Trophoblast cell (in vitro differentiated cells and primary cell): ENCODE measurements at regions not wholly inside any gene's neighbourhood (a gene's known extent, or its start where the extent isn't known, plus 50 kb on each side); places are given as distances from the start of the nearest gene placed in this dataset.
A peak's percentile ranks its signal among the peaks of the same experiment; 100 is the strongest.

Source experiments
- DNase-seq, 2 donors: peaks; one replicate each; pipeline ENCODE4 v3.0.0-alpha.2; 2016
- H2AFZ ChIP-seq: 2 replicates; pipeline ENCODE4 v1.6.1; 2013; ENCODE audit warnings: low read length, moderate library complexity, mild to moderate bottlenecking; ENCODE audit not compliant: insufficient read depth, poor library complexity
- H2AK5ac ChIP-seq: 2 replicates; pipeline ENCODE4 v1.6.1; 2013; ENCODE audit warnings: mild to moderate bottlenecking, low read length
- H2BK120ac ChIP-seq: 2 replicates; pipeline ENCODE4 v1.6.1; 2013; ENCODE audit warnings: low read length, mild to moderate bottlenecking, moderate library complexity; ENCODE audit not compliant: insufficient read depth, poor library complexity
- H2BK12ac ChIP-seq: 2 replicates; pipeline ENCODE4 v1.6.1; 2013; ENCODE audit warnings: mild to moderate bottlenecking, low read length, moderate library complexity
- H2BK5ac ChIP-seq: 2 replicates; pipeline ENCODE4 v1.6.1; 2013; ENCODE audit warnings: low read length, low read depth, moderate library complexity, mild to moderate bottlenecking; ENCODE audit not compliant: poor library complexity
- H3K14ac ChIP-seq: 2 replicates; pipeline ENCODE4 v1.6.1; 2013; ENCODE audit warnings: mild to moderate bottlenecking, low read length
- H3K18ac ChIP-seq: 2 replicates; pipeline ENCODE4 v1.6.1; 2013; ENCODE audit warnings: mild to moderate bottlenecking, low read length
- H3K23ac ChIP-seq: 2 replicates; pipeline ENCODE4 v1.6.1; 2013; ENCODE audit warnings: low read length
- H3K27ac ChIP-seq: 2 replicates; pipeline ENCODE4 v1.5.1; 2013; ENCODE audit warnings: low read depth, mild to moderate bottlenecking, inconsistent platforms, low read length, moderate library complexity
- H3K27me3 ChIP-seq: 2 replicates; pipeline ENCODE4 v1.6.1; 2013; ENCODE audit warnings: inconsistent platforms, mild to moderate bottlenecking, low read length, moderate library complexity; ENCODE audit not compliant: insufficient read depth
- H3K36me3 ChIP-seq, 2 experiments: 1 replicate in 1 of 2; 2 replicates in 1 of 2; pipeline ENCODE4 v1.6.1; 2013; ENCODE audit warnings: low read length in 2 of 2, mild to moderate bottlenecking in 2 of 2, moderate library complexity in 1 of 2; ENCODE audit not compliant: insufficient read depth in 2 of 2, control insufficient read depth in 1 of 2
- H3K4ac ChIP-seq: 2 replicates; pipeline ENCODE4 v1.6.1; 2013; ENCODE audit warnings: low read depth, mild to moderate bottlenecking, low read length, moderate library complexity
- H3K4me1 ChIP-seq, 2 experiments: 1 replicate in 1 of 2; 2 replicates in 1 of 2; pipeline ENCODE4 v1.6.1; 2013; ENCODE audit warnings: low read length in 2 of 2, mild to moderate bottlenecking in 2 of 2, moderate library complexity in 1 of 2; ENCODE audit not compliant: insufficient read depth in 2 of 2, control insufficient read depth in 1 of 2
- H3K4me2 ChIP-seq: 2 replicates; pipeline ENCODE4 v1.6.1; 2013; ENCODE audit warnings: inconsistent platforms, mild to moderate bottlenecking, low read length, moderate library complexity
- H3K4me3 ChIP-seq: 2 replicates; pipeline ENCODE4 v1.5.1; 2013; ENCODE audit warnings: mild to moderate bottlenecking, low read depth, low read length, inconsistent platforms
- H3K79me1 ChIP-seq: one replicate; pipeline ENCODE4 v1.6.1; 2013; ENCODE audit warnings: low read length
- H3K79me2 ChIP-seq: 2 replicates; pipeline ENCODE4 v1.6.1; 2013; ENCODE audit warnings: low read length, mild to moderate bottlenecking; ENCODE audit not compliant: control insufficient read depth, insufficient read depth, poor library complexity
- H3K9ac ChIP-seq: 2 replicates; pipeline ENCODE4 v1.6.1; 2013; ENCODE audit warnings: mild to moderate bottlenecking, low read length
- H3K9me3 ChIP-seq: 2 replicates; pipeline ENCODE4 v1.6.1; 2013; ENCODE audit warnings: low read depth, mild to moderate bottlenecking, control low read depth, inconsistent platforms, low read length; ENCODE audit not compliant: insufficient read depth
- H4K12ac ChIP-seq: 2 replicates; pipeline ENCODE4 v1.6.1; 2013; ENCODE audit warnings: low read depth, mild to moderate bottlenecking, low read length, moderate library complexity
- H4K8ac ChIP-seq: 2 replicates; pipeline ENCODE4 v1.6.1; 2013; ENCODE audit warnings: low read depth, mild to moderate bottlenecking, low read length, moderate library complexity
- H4K91ac ChIP-seq: one replicate; pipeline ENCODE4 v1.6.1; 2013; ENCODE audit warnings: low read depth, mild to moderate bottlenecking, low read length, moderate library complexity
- WGBS: extraction: QIAGEN DNeasy Blood & Tissue Kit; methylation state at CpG from one replicate; pipeline ENCODE4 v1.1.7; 2013; ENCODE audit warnings: missing lambda C conversion rate; ENCODE audit not compliant: insufficient read length, insufficient coverage; ENCODE audit errors: extremely low coverage; 5-methylcytosine and 5-hydroxymethylcytosine counted together

DNA sequence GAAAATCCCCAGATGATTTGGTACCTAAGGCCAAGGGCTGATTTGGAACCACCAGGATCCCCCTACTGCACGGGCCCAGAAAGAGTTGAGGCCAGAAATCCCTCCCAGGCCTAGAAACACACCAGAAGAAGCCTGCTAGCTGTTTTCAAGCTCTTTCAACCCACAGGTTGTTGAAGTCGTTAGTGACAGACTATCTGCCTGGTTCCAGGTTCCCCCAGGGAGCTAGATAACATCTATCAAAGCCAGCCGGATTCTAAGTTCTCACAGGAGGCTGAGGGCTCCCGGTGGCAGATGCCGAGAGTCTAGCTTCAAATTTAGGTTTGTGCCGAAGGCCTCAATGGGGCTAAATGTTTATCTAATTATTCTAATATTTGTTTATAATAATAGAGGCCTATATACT is 132.0 kb upstream of the ATP6AP2 start:
- H3K4me3 ChIP-seq = no peak overlapping the region
- no peak for DNase-seq
- peaks cover 3% of the 10 kb centered on the region in 2 experiments for H3K4me1 ChIP-seq
- no peaks in the 10 kb centered on the region for H3K9me3 ChIP-seq
- no peak overlapping the region for H3K4me2 ChIP-seq
- H3K36me3 ChIP-seq = no peaks in the 10 kb centered on the region
- H4K91ac ChIP-seq = no peak overlapping the region
- H2BK120ac ChIP-seq = no peak overlapping the region
- H3K4ac ChIP-seq = no peak overlapping the region
- H3K27me3 ChIP-seq = no peaks in the 10 kb centered on the region
- no peak overlapping the region for H4K8ac ChIP-seq
- no peak overlapping the region for H2AK5ac ChIP-seq
- no peak overlapping the region for H2AFZ ChIP-seq
- H3K27ac ChIP-seq = no peak overlapping the region
- no peaks in the 10 kb centered on the region for H3K79me1 ChIP-seq
- no CpG with 5 or more reads among the region's 6 CpGs for WGBS
- H3K23ac ChIP-seq = no peak overlapping the region
- H4K12ac ChIP-seq = no peak overlapping the region
- no peak overlapping the region for H3K18ac ChIP-seq
- H2BK12ac ChIP-seq = no peak overlapping the region
- no peaks in the 10 kb centered on the region for H3K79me2 ChIP-seq
- no peak overlapping the region for H2BK5ac ChIP-seq
- H3K14ac ChIP-seq = no peak overlapping the region
- no peak overlapping the region for H3K9ac ChIP-seq

DNA sequence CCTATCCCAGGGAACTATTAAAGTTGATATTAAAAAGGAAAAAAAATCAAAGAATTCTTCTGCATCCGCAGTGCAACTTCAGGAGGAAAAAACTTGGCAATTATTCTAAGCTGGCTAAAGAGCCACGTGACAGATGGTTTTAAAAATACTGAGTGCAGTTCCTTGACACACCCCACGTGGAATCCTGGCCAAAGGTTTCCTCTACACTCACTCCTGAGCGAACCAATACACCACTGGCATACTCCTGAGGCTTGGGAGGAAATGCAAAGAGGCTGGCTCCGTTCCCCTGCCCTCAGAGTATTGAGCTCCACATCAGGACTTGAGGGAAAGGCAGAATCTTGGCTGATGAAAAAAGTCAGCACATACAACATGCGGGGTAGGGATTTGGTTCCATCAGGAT is 133.8 kb upstream of the ATP6AP2 start:
- H2AK5ac ChIP-seq = no peak overlapping the region
- no peaks in the 10 kb centered on the region for H3K36me3 ChIP-seq
- H3K4me3 ChIP-seq = no peak overlapping the region
- H3K27ac ChIP-seq = no peak overlapping the region
- no peaks in the 10 kb centered on the region for H3K79me1 ChIP-seq
- H3K4me1 ChIP-seq = peaks cover 3% of the 10 kb centered on the region in 2 experiments
- no peak overlapping the region for H3K4me2 ChIP-seq
- H3K18ac ChIP-seq = no peak overlapping the region
- no peak overlapping the region for H4K91ac ChIP-seq
- no peaks in the 10 kb centered on the region for H3K27me3 ChIP-seq
- H2BK120ac ChIP-seq = no peak overlapping the region
- H4K12ac ChIP-seq = no peak overlapping the region
- no CpG with 5 or more reads among the region's 6 CpGs for WGBS
- no peaks in the 10 kb centered on the region for H3K9me3 ChIP-seq
- H2AFZ ChIP-seq = no peak overlapping the region
- H3K4ac ChIP-seq = no peak overlapping the region
- H2BK12ac ChIP-seq = no peak overlapping the region
- no peak overlapping the region for H3K23ac ChIP-seq
- no peak overlapping the region for H3K14ac ChIP-seq
- H2BK5ac ChIP-seq = no peak overlapping the region
- H3K9ac ChIP-seq = no peak overlapping the region
- no peaks in the 10 kb centered on the region for H3K79me2 ChIP-seq
- no peak for DNase-seq
- H4K8ac ChIP-seq = no peak overlapping the region

DNA sequence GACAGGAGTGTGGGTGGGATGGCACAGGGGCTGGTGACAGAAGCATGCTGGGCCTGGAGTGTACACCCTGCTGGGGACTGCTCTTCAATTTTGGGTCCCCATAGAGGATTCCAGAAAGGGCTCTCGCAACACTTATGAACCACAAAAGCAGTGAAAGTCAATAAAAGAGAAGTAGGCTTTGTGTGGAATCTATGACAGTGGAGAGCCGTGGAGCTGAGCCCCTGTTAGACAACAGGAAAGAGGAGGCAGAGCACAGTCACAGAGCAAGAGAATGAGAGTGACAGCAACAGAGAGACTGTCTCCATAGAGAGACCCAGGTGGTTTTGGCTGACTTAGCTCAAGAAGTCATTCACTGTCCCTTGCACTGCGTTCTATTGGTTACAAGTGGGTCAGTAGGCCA is 135.1 kb upstream of the ATP6AP2 start:
- H3K9me3 ChIP-seq = no peaks in the 10 kb centered on the region
- H2BK12ac ChIP-seq = no peak overlapping the region
- no peak overlapping the region for H3K4ac ChIP-seq
- DNase-seq = no peak
- no peak overlapping the region for H4K91ac ChIP-seq
- no peaks in the 10 kb centered on the region for H3K79me2 ChIP-seq
- H3K4me3 ChIP-seq = no peak overlapping the region
- H3K18ac ChIP-seq = no peak overlapping the region
- H3K23ac ChIP-seq = no peak overlapping the region
- no peaks in the 10 kb centered on the region for H3K27me3 ChIP-seq
- no peak overlapping the region for H3K14ac ChIP-seq
- H4K8ac ChIP-seq = no peak overlapping the region
- H3K4me2 ChIP-seq = no peak overlapping the region
- no peaks in the 10 kb centered on the region for H3K36me3 ChIP-seq
- no peak overlapping the region for H2AK5ac ChIP-seq
- no peak overlapping the region for H4K12ac ChIP-seq
- H3K27ac ChIP-seq = no peak overlapping the region
- H3K4me1 ChIP-seq = peaks cover 3% of the 10 kb centered on the region in 2 experiments
- no peaks in the 10 kb centered on the region for H3K79me1 ChIP-seq
- H3K9ac ChIP-seq = no peak overlapping the region
- no peak overlapping the region for H2BK120ac ChIP-seq
- no peak overlapping the region for H2BK5ac ChIP-seq
- no CpG with 5 or more reads among the region's 3 CpGs for WGBS
- no peak overlapping the region for H2AFZ ChIP-seq

DNA sequence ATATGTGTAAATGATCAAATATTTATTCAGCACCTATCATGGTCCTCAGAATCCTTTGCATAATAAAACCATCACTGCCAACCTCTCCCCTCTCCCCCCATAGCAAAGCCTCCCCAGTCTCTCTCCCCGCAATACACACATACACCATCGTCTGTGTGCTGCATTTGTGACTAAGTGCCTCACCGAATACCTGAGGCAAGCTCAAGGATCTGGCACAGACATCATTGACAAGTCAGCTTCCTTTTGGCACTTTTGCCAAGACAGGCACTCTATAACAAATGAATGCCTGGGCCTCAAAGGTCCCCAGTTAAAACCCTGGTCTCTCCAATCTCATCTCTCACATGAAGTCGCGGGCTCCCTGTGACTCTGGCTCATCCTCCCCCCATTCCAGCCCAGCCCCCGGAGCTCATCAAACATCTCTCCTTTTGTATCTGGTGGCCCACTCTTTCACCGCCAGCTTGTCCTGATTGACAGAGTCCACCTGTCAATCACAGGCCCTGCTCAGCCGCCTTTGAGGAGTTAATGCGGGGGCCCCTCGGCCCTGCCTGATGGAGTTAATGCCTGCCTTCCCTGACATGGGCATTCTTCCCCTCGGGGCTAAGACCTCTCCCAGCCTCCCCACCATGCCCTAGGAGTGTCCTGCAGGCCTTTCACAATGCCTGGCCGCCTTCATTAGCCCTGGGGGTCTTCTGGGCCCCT is 135.8 kb upstream of the ATP6AP2 start:
- Histone ChIP-seq H3K4me2 (no peak overlapping the region), H2AK5ac (no peak overlapping the region), H3K27ac (no peak overlapping the region), H3K18ac (no peak overlapping the region), H4K91ac (no peak overlapping the region), H3K27me3 (no peaks in the 10 kb centered on the region), H3K9ac (no peak overlapping the region), H3K4me1 (peaks cover under 1 to 3% of the 10 kb centered on the region in 2 experiments), H2BK120ac (no peak overlapping the region), H3K4ac (no peak overlapping the region), H2AFZ (no peak overlapping the region), H4K8ac (no peak overlapping the region), H4K12ac (no peak overlapping the region), H3K14ac (no peak overlapping the region), H3K23ac (no peak overlapping the region), H3K79me1 (no peaks in the 10 kb centered on the region), H3K4me3 (no peak overlapping the region), H3K9me3 (no peaks in the 10 kb centered on the region), H2BK5ac (no peak overlapping the region), H3K79me2 (no peaks in the 10 kb centered on the region), H2BK12ac (peak overlapping the region; percentile 31), H3K36me3 (no peaks in the 10 kb centered on the region)
- no CpG with 5 or more reads among the region's 12 CpGs for WGBS
- no peak for DNase-seq
